MG63 (cell line): ENCODE measurements at regions not wholly inside any gene's neighbourhood (a gene's known extent, or its start where the extent isn't known, plus 50 kb on each side); places are given as distances from the start of the nearest gene placed in this dataset.

Source experiments
- DNase-seq: peaks from one replicate; pipeline ENCODE4 v3.0.0-alpha.2; 2020
- H3K27me3 ChIP-seq: fragments of 250-450 bp; sonication (Bioruptor Pico); 2 replicates; pipeline ENCODE4 v1.5.1; 2020; ENCODE audit warnings: mild to moderate bottlenecking, moderate library complexity
- H3K36me3 ChIP-seq: fragments of 250-450 bp; sonication (Bioruptor Pico); 2 replicates; pipeline ENCODE4 v1.5.1; 2020; ENCODE audit warnings: mild to moderate bottlenecking, moderate library complexity
- H3K4me3 ChIP-seq: fragments of 250-450 bp; sonication (Bioruptor Pico); 2 replicates; pipeline ENCODE4 v1.5.1; 2020; ENCODE audit warnings: mild to moderate bottlenecking, moderate library complexity
- H3K9me3 ChIP-seq: fragments of 250-450 bp; sonication (Bioruptor Pico); 2 replicates; pipeline ENCODE4 v1.5.1; 2020; ENCODE audit warnings: mild to moderate bottlenecking, moderate library complexity

- Histone ChIP-seq H3K9me3 (no peaks in the 10 kb centered on the region), H3K27me3 (no peaks in the 10 kb centered on the region), H3K4me3 (no peak overlapping the region), H3K36me3 (no peaks in the 10 kb centered on the region)
- no peak for DNase-seq
Observed at GRCh38 chr4:30283336-30283735, 436.8 kb upstream of the PCDH7 start.

- Histone ChIP-seq H3K9me3 (no peaks in the 10 kb centered on the region), H3K27me3 (no peaks in the 10 kb centered on the region), H3K4me3 (no peak overlapping the region), H3K36me3 (no peaks in the 10 kb centered on the region)
- DNase-seq: no peak
Observed at GRCh38 chr4:30294295-30294694, 425.9 kb upstream of the PCDH7 start.

GRCh38 chr4:30295652-30296051, 424.5 kb upstream of the PCDH7 start:
- Histone ChIP-seq H3K9me3 (no peaks in the 10 kb centered on the region), H3K27me3 (no peaks in the 10 kb centered on the region), H3K4me3 (no peak overlapping the region), H3K36me3 (no peaks in the 10 kb centered on the region)
- no peak for DNase-seq

- no peaks in the 10 kb centered on the region for H3K9me3 ChIP-seq
- no peak overlapping the region for H3K4me3 ChIP-seq
- no peak for DNase-seq
- no peaks in the 10 kb centered on the region for H3K27me3 ChIP-seq
- H3K36me3 ChIP-seq: no peaks in the 10 kb centered on the region
Observed at GRCh38 chr4:30314001-30314400, 406.2 kb upstream of the PCDH7 start.

- Histone ChIP-seq H3K36me3 (no peaks in the 10 kb centered on the region), H3K27me3 (no peaks in the 10 kb centered on the region), H3K4me3 (no peak overlapping the region), H3K9me3 (no peaks in the 10 kb centered on the region)
- DNase-seq: no peak
Observed at GRCh38 chr4:30330894-30331652, 389.1 kb upstream of the PCDH7 start.

GRCh38 chr4:30341731-30342130, 378.4 kb upstream of the PCDH7 start:
- no peaks in the 10 kb centered on the region for H3K27me3 ChIP-seq
- DNase-seq: no peak
- no peaks in the 10 kb centered on the region for H3K36me3 ChIP-seq
- H3K9me3 ChIP-seq: no peaks in the 10 kb centered on the region
- no peak overlapping the region for H3K4me3 ChIP-seq

- DNase-seq: no peak
- no peaks in the 10 kb centered on the region for H3K9me3 ChIP-seq
- H3K27me3 ChIP-seq: no peaks in the 10 kb centered on the region
- no peaks in the 10 kb centered on the region for H3K36me3 ChIP-seq
- H3K4me3 ChIP-seq: no peak overlapping the region
Observed at GRCh38 chr4:30350288-30350687, 369.9 kb upstream of the PCDH7 start.

GRCh38 chr4:30354605-30355004, 365.6 kb upstream of the PCDH7 start:
- H3K36me3 ChIP-seq: no peaks in the 10 kb centered on the region
- H3K9me3 ChIP-seq: no peaks in the 10 kb centered on the region
- H3K27me3 ChIP-seq: no peaks in the 10 kb centered on the region
- no peak for DNase-seq
- no peak overlapping the region for H3K4me3 ChIP-seq

- Histone ChIP-seq H3K4me3 (no peak overlapping the region), H3K9me3 (no peaks in the 10 kb centered on the region), H3K27me3 (no peaks in the 10 kb centered on the region), H3K36me3 (no peaks in the 10 kb centered on the region)
- no peak for DNase-seq
Observed at GRCh38 chr4:30362436-30362835, 357.7 kb upstream of the PCDH7 start.

- no peaks in the 10 kb centered on the region for H3K36me3 ChIP-seq
- DNase-seq: no peak
- H3K9me3 ChIP-seq: no peaks in the 10 kb centered on the region
- no peaks in the 10 kb centered on the region for H3K27me3 ChIP-seq
- H3K4me3 ChIP-seq: no peak overlapping the region
Observed at GRCh38 chr4:30370105-30370504, 350.1 kb upstream of the PCDH7 start.

GRCh38 chr4:30380404-30380998, 339.7 kb upstream of the PCDH7 start:
- peak; percentile 3 for DNase-seq
- no peak overlapping the region for H3K4me3 ChIP-seq

GRCh38 chr4:30385650-30386049, 334.5 kb upstream of the PCDH7 start:
- H3K9me3 ChIP-seq: no peaks in the 10 kb centered on the region
- H3K4me3 ChIP-seq: no peak overlapping the region
- no peaks in the 10 kb centered on the region for H3K27me3 ChIP-seq
- no peak for DNase-seq
- H3K36me3 ChIP-seq: no peaks in the 10 kb centered on the region

More at GRCh38 chr4:30380404-30380998, 339.7 kb upstream of the PCDH7 start:
- no peaks in the 10 kb centered on the region for H3K36me3 ChIP-seq
- H3K9me3 ChIP-seq: no peaks in the 10 kb centered on the region
- H3K27me3 ChIP-seq: no peaks in the 10 kb centered on the region

- Histone ChIP-seq H3K36me3 (no peaks in the 10 kb centered on the region), H3K4me3 (no peak overlapping the region), H3K9me3 (no peaks in the 10 kb centered on the region), H3K27me3 (no peaks in the 10 kb centered on the region)
- peak; percentile 50 for DNase-seq
Observed at GRCh38 chr4:30386266-30386895, 333.8 kb upstream of the PCDH7 start.

GRCh38 chr4:30395902-30396301, 324.3 kb upstream of the PCDH7 start:
- no peaks in the 10 kb centered on the region for H3K27me3 ChIP-seq
- no peaks in the 10 kb centered on the region for H3K9me3 ChIP-seq
- H3K4me3 ChIP-seq: no peak overlapping the region
- no peaks in the 10 kb centered on the region for H3K36me3 ChIP-seq
- DNase-seq: no peak

GRCh38 chr4:30396772-30397475, 323.2 kb upstream of the PCDH7 start:
- H3K4me3 ChIP-seq: no peak overlapping the region
- DNase-seq: no peak
- H3K36me3 ChIP-seq: no peaks in the 10 kb centered on the region
- no peaks in the 10 kb centered on the region for H3K9me3 ChIP-seq
- no peaks in the 10 kb centered on the region for H3K27me3 ChIP-seq

GRCh38 chr4:30399476-30399875, 320.7 kb upstream of the PCDH7 start:
- Histone ChIP-seq H3K4me3 (no peak overlapping the region), H3K36me3 (no peaks in the 10 kb centered on the region), H3K27me3 (no peaks in the 10 kb centered on the region), H3K9me3 (no peaks in the 10 kb centered on the region)
- DNase-seq: no peak

- Histone ChIP-seq H3K4me3 (no peak overlapping the region), H3K9me3 (no peaks in the 10 kb centered on the region), H3K27me3 (no peaks in the 10 kb centered on the region), H3K36me3 (no peaks in the 10 kb centered on the region)
- DNase-seq: no peak
Observed at GRCh38 chr4:30402276-30402675, 317.9 kb upstream of the PCDH7 start.
